ENCODE measurements at regions not wholly inside any gene's neighbourhood (a gene's known extent, or its start where the extent isn't known, plus 50 kb on each side); places are given as distances from the start of the nearest gene placed in this dataset.

- H3K36me3 ChIP-seq (ENCODE audit: insufficient read depth in 1 of 2, low read depth in 1 of 2) = no peaks in the 10 kb centered on the region
Observed at GRCh38 chr18:27313678-27314077, 128.6 kb upstream of the CHST9 start.

GRCh38 chr18:27312853-27313252 lies 127.7 kb upstream of the CHST9 start:
- Histone ChIP-seq H3K36me3 (ENCODE audit: insufficient read depth in 1 of 2, low read depth in 1 of 2) (no peaks in the 10 kb centered on the region), H3K27ac (no peak overlapping the region), H3K9me3 (no peaks in the 10 kb centered on the region), H3K4me3 (no peak overlapping the region), H3K27me3 (ENCODE audit: insufficient read depth in 3 of 3, low read length in 2 of 3) (no peaks in the 10 kb centered on the region), H3K4me1 (peaks cover 6% of the 10 kb centered on the region)
- intact Hi-C loops (cut with DNase I) = no loop called here
- 72 to 90% (median 85%) methylated on average over 1 of the region's 1 CpG for WGBS, 3 donors
- no peak for TF ChIP-seq CTCF (IDR thresholded peaks at IDR 0.05)
- ATAC-seq = no peak
- DNase-seq = no peak

More at GRCh38 chr18:27313678-27314077, 128.6 kb upstream of the CHST9 start:
- H3K27me3 ChIP-seq (ENCODE audit: insufficient read depth in 3 of 3, low read length in 2 of 3) = no peaks in the 10 kb centered on the region
- intact Hi-C loops (cut with DNase I) = no loop called here
- no peak overlapping the region for H3K4me3 ChIP-seq
- H3K27ac ChIP-seq = no peak overlapping the region
- H3K9me3 ChIP-seq = no peaks in the 10 kb centered on the region
- TF ChIP-seq CTCF (IDR thresholded peaks at IDR 0.05) = no peak
- H3K4me1 ChIP-seq = peaks cover 6% of the 10 kb centered on the region
- no peak for DNase-seq
- ATAC-seq = peak in 3 of 4 donors; percentile 32 to 57 (median 55)
- 3 to 13% (median 12%) methylated on average over 1 of the region's 1 CpG for WGBS, 3 donors

GRCh38 chr18:27312153-27312552 lies 127.0 kb upstream of the CHST9 start:
- ATAC-seq = no peak
- peaks cover 6% of the 10 kb centered on the region for H3K4me1 ChIP-seq
- no peak for DNase-seq
- no peaks in the 10 kb centered on the region for H3K9me3 ChIP-seq
- intact Hi-C loops (cut with DNase I) = no loop called here
- 23 to 42% (median 33%) methylated on average over 1 of the region's 1 CpG for WGBS, 3 donors
- no peaks in the 10 kb centered on the region for H3K36me3 ChIP-seq (ENCODE audit: insufficient read depth in 1 of 2, low read depth in 1 of 2)
- no peaks in the 10 kb centered on the region for H3K27me3 ChIP-seq (ENCODE audit: insufficient read depth in 3 of 3, low read length in 2 of 3)
- no peak for TF ChIP-seq CTCF (IDR thresholded peaks at IDR 0.05)
- no peak overlapping the region for H3K4me3 ChIP-seq
- H3K27ac ChIP-seq = no peak overlapping the region

- TF ChIP-seq CTCF (IDR thresholded peaks at IDR 0.05) = no peak
- intact Hi-C loops (cut with DNase I) = no loop called here
- no peak overlapping the region for H3K4me3 ChIP-seq
- peaks cover 6% of the 10 kb centered on the region for H3K4me1 ChIP-seq
- no peaks in the 10 kb centered on the region for H3K36me3 ChIP-seq (ENCODE audit: insufficient read depth in 1 of 2, low read depth in 1 of 2)
- 96 to 97% (median 97%) methylated on average over 2 of the region's 2 CpGs for WGBS, 3 donors
- DNase-seq (no peak), ATAC-seq (no peak)
- H3K27me3 ChIP-seq (ENCODE audit: insufficient read depth in 3 of 3, low read length in 2 of 3) = no peaks in the 10 kb centered on the region
- no peak overlapping the region for H3K27ac ChIP-seq
- no peaks in the 10 kb centered on the region for H3K9me3 ChIP-seq
Observed at GRCh38 chr18:27311114-27311513, 126.0 kb upstream of the CHST9 start.

GRCh38 chr18:27301615-27302378 lies 116.7 kb upstream of the CHST9 start:
- H3K36me3 ChIP-seq (ENCODE audit: insufficient read depth in 1 of 2, low read depth in 1 of 2) = no peaks in the 10 kb centered on the region
- H3K9me3 ChIP-seq = no peaks in the 10 kb centered on the region
- H3K27ac ChIP-seq = no peak overlapping the region
- no peak for TF ChIP-seq CTCF (IDR thresholded peaks at IDR 0.05)
- no peaks in the 10 kb centered on the region for H3K27me3 ChIP-seq (ENCODE audit: insufficient read depth in 3 of 3, low read length in 2 of 3)
- intact Hi-C loops (cut with DNase I) = no loop called here
- H3K4me3 ChIP-seq = no peak overlapping the region
- DNase-seq (no peak), ATAC-seq (no peak)
- 45 to 58% (median 48%) methylated on average over 5 of the region's 5 CpGs for WGBS, 3 donors
- H3K4me1 ChIP-seq = no peaks in the 10 kb centered on the region

Data from psoas muscle (tissue), 7 donors.